ENCODE measurements at regions not wholly inside any gene's neighbourhood (a gene's known extent, or its start where the extent isn't known, plus 50 kb on each side); places are given as distances from the start of the nearest gene placed in this dataset.

GRCh38 chr3:151990696-151991376 lies 117.4 kb downstream of the SUCNR1 start:
- Histone ChIP-seq H3K23ac (ENCODE audit: low read length) (no peak overlapping the region), H3K18ac (ENCODE audit: low read length) (no peak overlapping the region), H3K27me3 (ENCODE audit: insufficient read depth, low read length) (no peaks in the 10 kb centered on the region), H3K9ac (ENCODE audit: low read length) (no peak overlapping the region), H3K79me1 (ENCODE audit: low read length) (no peaks in the 10 kb centered on the region), H3K4me1 (ENCODE audit: control insufficient read depth in 1 of 2, insufficient read depth in 2 of 2, low read length in 2 of 2) (no peaks in the 10 kb centered on the region), H3K4ac (ENCODE audit: low read depth, low read length) (no peak overlapping the region), H3K4me2 (ENCODE audit: low read length) (no peak overlapping the region), H2BK12ac (ENCODE audit: low read length) (no peak overlapping the region), H2AFZ (ENCODE audit: insufficient read depth, low read length, poor library complexity) (no peak overlapping the region), H4K12ac (ENCODE audit: low read depth, low read length) (no peak overlapping the region), H3K27ac (ENCODE audit: low read depth, low read length) (no peak overlapping the region), H2BK120ac (ENCODE audit: insufficient read depth, low read length, poor library complexity) (no peak overlapping the region), H3K14ac (ENCODE audit: low read length) (no peak overlapping the region), H3K9me3 (ENCODE audit: insufficient read depth, low read depth, low read length) (no peaks in the 10 kb centered on the region), H4K8ac (ENCODE audit: low read depth, low read length) (no peak overlapping the region), H3K4me3 (ENCODE audit: low read depth, low read length) (no peak overlapping the region), H2AK5ac (ENCODE audit: low read length) (no peak overlapping the region), H3K36me3 (ENCODE audit: control insufficient read depth in 1 of 2, insufficient read depth in 2 of 2, low read length in 2 of 2) (no peaks in the 10 kb centered on the region), H3K79me2 (ENCODE audit: control insufficient read depth, insufficient read depth, low read length, poor library complexity) (no peaks in the 10 kb centered on the region), H2BK5ac (ENCODE audit: low read depth, low read length, poor library complexity) (no peak overlapping the region), H4K91ac (ENCODE audit: low read depth, low read length) (no peak overlapping the region)
- no peak for DNase-seq
- WGBS (ENCODE audit: extremely low coverage, insufficient coverage, insufficient read length), result no CpG with 5 or more reads among the region's 2 CpGs

GRCh38 chr3:151992326-151993041 lies 119.0 kb downstream of the SUCNR1 start:
- Histone ChIP-seq H3K9ac (ENCODE audit: low read length) (no peak overlapping the region), H2BK5ac (ENCODE audit: low read depth, low read length, poor library complexity) (no peak overlapping the region)
- no CpG with 5 or more reads among the region's 4 CpGs for WGBS (ENCODE audit: extremely low coverage, insufficient coverage, insufficient read length)

GRCh38 chr3:151995091-151995490 lies 121.6 kb downstream of the SUCNR1 start:
- Histone ChIP-seq H3K27me3 (ENCODE audit: insufficient read depth, low read length) (no peaks in the 10 kb centered on the region), H3K79me1 (ENCODE audit: low read length) (no peaks in the 10 kb centered on the region), H3K14ac (ENCODE audit: low read length) (no peak overlapping the region), H3K4ac (ENCODE audit: low read depth, low read length) (no peak overlapping the region), H3K18ac (ENCODE audit: low read length) (no peak overlapping the region), H4K8ac (ENCODE audit: low read depth, low read length) (no peak overlapping the region), H3K4me2 (ENCODE audit: low read length) (no peak overlapping the region), H3K27ac (ENCODE audit: low read depth, low read length) (no peak overlapping the region), H3K9ac (ENCODE audit: low read length) (no peak overlapping the region), H4K91ac (ENCODE audit: low read depth, low read length) (no peak overlapping the region), H3K36me3 (ENCODE audit: control insufficient read depth in 1 of 2, insufficient read depth in 2 of 2, low read length in 2 of 2) (no peaks in the 10 kb centered on the region), H3K79me2 (ENCODE audit: control insufficient read depth, insufficient read depth, low read length, poor library complexity) (no peaks in the 10 kb centered on the region), H3K4me3 (ENCODE audit: low read depth, low read length) (no peak overlapping the region), H3K4me1 (ENCODE audit: control insufficient read depth in 1 of 2, insufficient read depth in 2 of 2, low read length in 2 of 2) (no peaks in the 10 kb centered on the region), H3K9me3 (ENCODE audit: insufficient read depth, low read depth, low read length) (no peaks in the 10 kb centered on the region), H2BK12ac (ENCODE audit: low read length) (no peak overlapping the region), H2AFZ (ENCODE audit: insufficient read depth, low read length, poor library complexity) (no peak overlapping the region), H2BK120ac (ENCODE audit: insufficient read depth, low read length, poor library complexity) (no peak overlapping the region), H2AK5ac (ENCODE audit: low read length) (no peak overlapping the region), H3K23ac (ENCODE audit: low read length) (no peak overlapping the region), H4K12ac (ENCODE audit: low read depth, low read length) (no peak overlapping the region), H2BK5ac (ENCODE audit: low read depth, low read length, poor library complexity) (no peak overlapping the region)
- no CpG with 5 or more reads among the region's 1 CpG for WGBS (ENCODE audit: extremely low coverage, insufficient coverage, insufficient read length)
- no peak for DNase-seq

More at GRCh38 chr3:151992326-151993041, 119.0 kb downstream of the SUCNR1 start:
- Histone ChIP-seq H3K4ac (ENCODE audit: low read depth, low read length) (no peak overlapping the region), H3K23ac (ENCODE audit: low read length) (no peak overlapping the region), H4K12ac (ENCODE audit: low read depth, low read length) (no peak overlapping the region), H3K9me3 (ENCODE audit: insufficient read depth, low read depth, low read length) (no peaks in the 10 kb centered on the region), H3K79me2 (ENCODE audit: control insufficient read depth, insufficient read depth, low read length, poor library complexity) (no peaks in the 10 kb centered on the region), H3K36me3 (ENCODE audit: control insufficient read depth in 1 of 2, insufficient read depth in 2 of 2, low read length in 2 of 2) (no peaks in the 10 kb centered on the region), H3K27me3 (ENCODE audit: insufficient read depth, low read length) (no peaks in the 10 kb centered on the region), H2AFZ (ENCODE audit: insufficient read depth, low read length, poor library complexity) (no peak overlapping the region), H2BK12ac (ENCODE audit: low read length) (no peak overlapping the region), H4K91ac (ENCODE audit: low read depth, low read length) (no peak overlapping the region), H3K4me1 (ENCODE audit: control insufficient read depth in 1 of 2, insufficient read depth in 2 of 2, low read length in 2 of 2) (no peaks in the 10 kb centered on the region), H3K4me3 (ENCODE audit: low read depth, low read length) (no peak overlapping the region), H2AK5ac (ENCODE audit: low read length) (no peak overlapping the region), H3K14ac (ENCODE audit: low read length) (no peak overlapping the region), H3K18ac (ENCODE audit: low read length) (no peak overlapping the region), H2BK120ac (ENCODE audit: insufficient read depth, low read length, poor library complexity) (no peak overlapping the region), H3K79me1 (ENCODE audit: low read length) (no peaks in the 10 kb centered on the region), H3K27ac (ENCODE audit: low read depth, low read length) (no peak overlapping the region), H3K4me2 (ENCODE audit: low read length) (no peak overlapping the region), H4K8ac (ENCODE audit: low read depth, low read length) (no peak overlapping the region)
- no peak for DNase-seq

- H3K27ac ChIP-seq (ENCODE audit: low read depth, low read length), result no peak overlapping the region
- H3K14ac ChIP-seq (ENCODE audit: low read length), result no peak overlapping the region
- no peaks in the 10 kb centered on the region for H3K9me3 ChIP-seq (ENCODE audit: insufficient read depth, low read depth, low read length)
- H4K8ac ChIP-seq (ENCODE audit: low read depth, low read length), result no peak overlapping the region
- no peak overlapping the region for H3K4me2 ChIP-seq (ENCODE audit: low read length)
- H3K4me3 ChIP-seq (ENCODE audit: low read depth, low read length), result no peak overlapping the region
- no peak overlapping the region for H2BK12ac ChIP-seq (ENCODE audit: low read length)
- no peaks in the 10 kb centered on the region for H3K79me1 ChIP-seq (ENCODE audit: low read length)
- no CpG with 5 or more reads among the region's 2 CpGs for WGBS (ENCODE audit: extremely low coverage, insufficient coverage, insufficient read length)
- no peak overlapping the region for H3K18ac ChIP-seq (ENCODE audit: low read length)
- H2BK5ac ChIP-seq (ENCODE audit: low read depth, low read length, poor library complexity), result no peak overlapping the region
- DNase-seq, result no peak
- H3K4me1 ChIP-seq (ENCODE audit: control insufficient read depth in 1 of 2, insufficient read depth in 2 of 2, low read length in 2 of 2), result no peaks in the 10 kb centered on the region
- no peak overlapping the region for H4K91ac ChIP-seq (ENCODE audit: low read depth, low read length)
- H4K12ac ChIP-seq (ENCODE audit: low read depth, low read length), result no peak overlapping the region
- H2BK120ac ChIP-seq (ENCODE audit: insufficient read depth, low read length, poor library complexity), result no peak overlapping the region
- no peaks in the 10 kb centered on the region for H3K79me2 ChIP-seq (ENCODE audit: control insufficient read depth, insufficient read depth, low read length, poor library complexity)
- no peak overlapping the region for H2AK5ac ChIP-seq (ENCODE audit: low read length)
- no peak overlapping the region for H3K23ac ChIP-seq (ENCODE audit: low read length)
- H3K9ac ChIP-seq (ENCODE audit: low read length), result no peak overlapping the region
- no peaks in the 10 kb centered on the region for H3K36me3 ChIP-seq (ENCODE audit: control insufficient read depth in 1 of 2, insufficient read depth in 2 of 2, low read length in 2 of 2)
- no peak overlapping the region for H2AFZ ChIP-seq (ENCODE audit: insufficient read depth, low read length, poor library complexity)
- H3K27me3 ChIP-seq (ENCODE audit: insufficient read depth, low read length), result no peaks in the 10 kb centered on the region
- H3K4ac ChIP-seq (ENCODE audit: low read depth, low read length), result no peak overlapping the region
Observed at GRCh38 chr3:151998744-151999143, 125.3 kb downstream of the SUCNR1 start.

All from trophoblast cell (in vitro differentiated cells and primary cell).